GM21825 (cell line): ENCODE measurements at regions not wholly inside any gene's neighbourhood (a gene's known extent, or its start where the extent isn't known, plus 50 kb on each side); places are given as distances from the start of the nearest gene placed in this dataset.

ENCODE experiments used
- ATAC-seq: cut with Tn5 transposase; IDR thresholded peaks from one replicate; pipeline ENCODE4 v1.9.1; 2021; ENCODE audit warnings: mild to moderate bottlenecking, moderate library complexity; ENCODE audit not compliant: unreplicated experiment

- ATAC-seq: no peak
These were observed 148.2 kb upstream of the MOCS1 start for GRCh38 chr6:40082278-40083043.

GRCh38 chr6:40077736-40078135 is 143.5 kb upstream of the MOCS1 start:
- no peak for ATAC-seq

GRCh38 chr6:40077315-40077714 is 143.1 kb upstream of the MOCS1 start:
- ATAC-seq: no peak

GRCh38 chr6:40075056-40075590 is 140.9 kb upstream of the MOCS1 start:
- no peak for ATAC-seq

GRCh38 chr6:40074306-40075055 is 140.2 kb upstream of the MOCS1 start:
- no peak for ATAC-seq

- ATAC-seq: no peak
These were observed 132.1 kb upstream of the MOCS1 start for GRCh38 chr6:40066372-40066771.

GRCh38 chr6:40056865-40057264 is 122.6 kb upstream of the MOCS1 start:
- ATAC-seq: no peak

GRCh38 chr6:40054602-40055001 is 120.3 kb upstream of the MOCS1 start:
- ATAC-seq: no peak

- ATAC-seq: no peak
These were observed 119.9 kb upstream of the MOCS1 start for GRCh38 chr6:40054186-40054585.

- no peak for ATAC-seq
These were observed 114.9 kb upstream of the MOCS1 start for GRCh38 chr6:40049128-40049527.

- no peak for ATAC-seq
These were observed 109.9 kb upstream of the MOCS1 start for GRCh38 chr6:40044196-40044595.

- ATAC-seq: no peak
These were observed 108.0 kb upstream of the MOCS1 start for GRCh38 chr6:40042232-40042631.

- ATAC-seq: no peak
These were observed 104.8 kb upstream of the MOCS1 start for GRCh38 chr6:40039042-40039441.

GRCh38 chr6:40038626-40039025 is 104.4 kb upstream of the MOCS1 start:
- ATAC-seq: no peak

- no peak for ATAC-seq
These were observed 103.0 kb upstream of the MOCS1 start for GRCh38 chr6:40037271-40037670.

- no peak for ATAC-seq
These were observed 101.9 kb upstream of the MOCS1 start for GRCh38 chr6:40036186-40036585.

- no peak for ATAC-seq
These were observed 94.2 kb upstream of the MOCS1 start for GRCh38 chr6:40028449-40028848.

- no peak for ATAC-seq
These were observed 88.6 kb upstream of the MOCS1 start for GRCh38 chr6:40022867-40023266.

- no peak for ATAC-seq
These were observed 85.9 kb upstream of the MOCS1 start for GRCh38 chr6:40020166-40020565.

- ATAC-seq: no peak
These were observed 81.3 kb upstream of the MOCS1 start for GRCh38 chr6:40015530-40015929.

GRCh38 chr6:40011844-40012243 is 77.6 kb upstream of the MOCS1 start:
- no peak for ATAC-seq

- no peak for ATAC-seq
These were observed 66.8 kb upstream of the MOCS1 start for GRCh38 chr6:40000964-40001515.
